ENCODE measurements at regions not wholly inside any gene's neighbourhood (a gene's known extent, or its start where the extent isn't known, plus 50 kb on each side); places are given as distances from the start of the nearest gene placed in this dataset.

DNA sequence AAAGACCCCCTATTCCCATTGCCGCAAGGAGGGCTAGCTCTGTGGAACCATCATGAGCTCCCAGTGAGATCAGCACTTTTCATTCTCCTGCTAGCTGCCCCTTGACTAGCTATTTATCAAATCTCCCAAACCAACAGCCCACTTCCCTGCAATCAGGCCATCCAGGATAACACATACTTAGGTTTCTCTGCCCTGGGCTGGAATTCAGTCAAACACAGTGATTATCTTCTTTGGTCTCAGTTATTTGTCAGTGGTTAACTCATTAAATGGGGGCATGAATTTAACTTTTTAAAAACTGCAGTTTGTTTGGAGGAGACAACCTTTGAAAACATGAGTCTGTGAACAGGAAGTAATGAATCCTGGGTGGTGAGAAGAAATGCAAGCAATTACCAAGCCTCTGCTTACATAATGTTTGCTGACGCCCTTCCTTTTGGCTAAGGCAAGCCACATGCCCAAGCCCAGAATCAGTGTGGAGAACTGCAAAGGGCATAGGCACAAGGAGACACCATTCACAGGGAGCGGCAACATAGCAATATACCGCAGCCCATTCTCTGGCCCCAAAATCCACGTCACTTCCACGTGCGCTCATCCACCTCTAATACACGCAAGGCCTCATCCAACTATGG, 275.0 kb downstream of the DRD1 start:
- no peak for DNase-seq (ENCODE audit: low read depth)

DNA sequence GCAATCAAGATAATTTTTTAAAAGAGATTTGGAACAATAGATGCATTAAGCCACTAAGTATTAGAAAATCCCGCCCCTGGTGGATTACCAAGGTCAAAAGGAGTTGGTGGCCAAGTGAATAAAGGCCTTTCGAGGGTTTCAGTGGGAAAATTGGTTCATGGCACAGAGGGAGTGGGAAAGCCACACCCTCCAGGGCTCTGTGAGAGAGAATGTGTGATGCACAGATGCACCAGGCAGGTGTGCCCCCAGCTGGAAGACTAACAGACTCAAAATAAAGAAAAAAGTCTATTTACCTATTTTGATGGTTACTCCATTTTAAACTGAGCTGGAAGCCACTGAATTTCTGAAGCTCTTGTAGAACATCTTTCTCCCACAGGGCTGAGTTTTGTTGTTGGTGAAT, 278.0 kb downstream of the DRD1 start:
- DNase-seq (ENCODE audit: low read depth) = no peak

DNA sequence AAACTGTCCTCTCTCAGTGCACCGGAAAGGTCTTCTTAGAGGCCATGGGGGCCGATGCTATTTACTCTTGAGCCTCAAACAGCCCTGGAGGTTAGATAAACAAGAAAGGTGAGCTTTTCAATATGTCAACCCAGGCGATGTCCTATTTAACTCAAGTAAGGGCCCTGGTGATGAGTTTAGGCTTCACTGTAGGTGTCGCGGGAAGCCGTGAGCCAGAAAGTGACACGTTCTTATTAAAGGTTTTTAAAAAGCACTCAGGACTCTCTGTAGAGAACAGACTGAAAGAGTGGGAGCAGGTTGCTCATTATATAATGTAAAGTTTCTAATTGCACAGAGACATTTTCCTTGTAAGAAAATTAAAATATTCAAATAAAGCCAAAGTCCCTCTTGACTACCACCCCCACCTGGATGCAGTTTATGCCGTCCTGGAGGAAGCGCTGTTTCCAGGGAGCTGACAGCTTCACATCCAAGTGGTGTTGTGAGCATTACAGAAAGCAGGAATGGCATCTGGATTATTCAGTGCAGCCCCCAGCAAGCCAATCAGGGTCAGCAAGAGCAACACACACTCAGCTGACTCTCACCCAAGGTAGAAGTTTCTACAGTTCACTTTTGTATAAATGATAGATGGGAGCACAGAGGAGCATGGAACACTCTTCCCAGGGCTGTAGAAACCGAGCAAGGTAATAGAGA, 280.3 kb downstream of the DRD1 start:
- DNase-seq (ENCODE audit: low read depth) = no peak

DNA sequence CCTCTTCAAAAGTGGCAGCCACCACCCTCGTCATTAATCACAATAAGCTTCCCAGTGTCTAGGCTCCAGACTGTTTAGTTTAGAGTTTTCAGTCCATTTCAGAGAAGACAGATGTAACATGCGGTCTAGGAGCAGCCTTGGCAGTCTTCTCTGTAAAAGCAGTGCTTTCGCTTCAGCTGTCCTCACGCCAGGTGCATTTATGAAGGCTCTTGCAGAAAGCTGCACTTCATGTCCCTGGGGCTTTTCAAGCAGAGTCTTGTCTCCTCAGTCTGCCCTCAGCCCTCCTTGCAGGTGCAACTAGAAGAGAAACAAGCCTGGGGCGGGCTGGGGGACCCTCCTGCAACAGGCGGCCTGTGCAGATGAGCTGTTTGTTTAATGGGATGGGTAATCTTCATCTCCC, 281.9 kb downstream of the DRD1 start:
- no peak for DNase-seq (ENCODE audit: low read depth)

DNA sequence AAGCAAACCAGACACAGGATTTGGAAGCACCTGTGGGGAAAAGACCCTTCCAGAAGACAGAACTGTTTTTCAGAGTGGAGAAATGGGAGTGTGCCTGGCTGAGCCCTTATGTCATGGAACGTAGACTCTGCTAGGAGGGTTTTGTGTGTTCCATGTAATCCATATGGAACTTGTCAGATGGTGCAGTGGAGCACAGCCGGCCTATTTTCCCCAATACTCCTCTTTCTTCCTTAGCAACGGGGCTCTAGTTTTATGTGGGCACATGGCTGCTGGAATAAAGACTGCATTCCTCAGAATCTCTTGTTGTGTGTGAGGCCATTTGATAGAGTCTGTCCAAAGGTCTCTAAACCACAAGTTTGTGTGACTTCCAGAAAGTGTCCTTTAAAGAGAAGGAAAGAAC, 284.0 kb downstream of the DRD1 start:
- DNase-seq (ENCODE audit: low read depth) = no peak

DNA sequence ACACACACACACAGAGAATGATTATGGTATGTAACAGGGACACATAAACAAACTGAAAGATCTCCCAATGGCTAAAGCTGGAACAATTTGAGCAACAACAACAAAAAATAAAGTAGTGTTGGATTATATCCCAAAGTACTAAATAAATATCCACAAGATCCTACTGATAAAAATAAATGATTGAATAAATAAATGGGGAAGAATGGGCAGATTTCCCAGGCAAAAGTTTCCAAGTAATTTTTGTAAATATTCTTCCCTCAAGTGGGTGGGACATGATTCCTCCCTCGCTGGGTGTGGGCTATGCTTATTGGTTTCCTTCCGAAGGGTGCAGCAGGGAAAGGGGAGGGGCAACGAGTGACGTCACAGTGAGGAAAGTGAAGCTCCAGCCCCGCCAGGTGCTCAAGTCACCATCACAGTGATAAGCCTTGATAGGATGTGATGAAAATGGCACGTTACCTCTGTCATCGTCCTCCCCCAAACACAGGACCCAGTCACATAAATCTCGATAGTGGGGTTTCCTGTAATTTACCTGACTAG, 295.3 kb downstream of the DRD1 start:
- DNase-seq (ENCODE audit: low read depth) = no peak

DNA sequence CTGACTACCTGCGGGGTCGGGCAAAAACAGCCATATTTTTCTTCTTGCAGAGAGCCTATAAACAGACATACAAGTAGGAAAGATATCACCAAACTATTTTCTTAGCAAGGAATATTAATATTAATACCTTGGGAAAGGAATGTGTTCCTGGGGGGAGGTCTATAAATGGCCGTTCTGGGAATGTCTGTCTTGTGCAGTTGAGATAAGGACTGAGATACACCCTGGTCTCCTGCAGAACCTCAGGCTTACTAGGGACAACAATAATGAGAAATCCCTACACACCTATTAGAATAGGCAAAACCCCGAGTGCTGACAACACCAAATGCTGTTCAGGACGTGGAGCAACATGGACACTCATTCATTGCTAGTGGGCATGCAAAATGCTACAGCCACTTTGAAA, 297.2 kb downstream of the DRD1 start:
- no peak for DNase-seq (ENCODE audit: low read depth)

DNA sequence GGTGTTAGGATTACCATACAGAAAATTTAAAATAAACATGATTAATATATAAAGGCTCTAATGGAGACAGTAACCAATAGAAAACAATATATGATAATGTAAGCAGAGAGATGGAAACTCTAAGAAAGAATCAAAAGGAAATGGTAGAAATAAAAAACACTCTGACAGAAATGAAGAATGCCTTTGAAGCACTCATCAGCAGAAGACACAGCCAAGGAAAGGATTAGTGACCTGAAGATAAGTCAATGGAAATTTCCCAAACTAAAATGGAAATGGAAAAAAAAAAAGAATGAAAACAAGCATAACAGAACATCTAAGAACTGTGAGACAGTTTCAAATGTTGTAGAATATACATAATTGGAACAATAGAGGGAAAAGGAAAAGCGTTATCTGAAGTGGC, 302.6 kb downstream of the DRD1 start:
- DNase-seq (ENCODE audit: low read depth) = no peak

DNA sequence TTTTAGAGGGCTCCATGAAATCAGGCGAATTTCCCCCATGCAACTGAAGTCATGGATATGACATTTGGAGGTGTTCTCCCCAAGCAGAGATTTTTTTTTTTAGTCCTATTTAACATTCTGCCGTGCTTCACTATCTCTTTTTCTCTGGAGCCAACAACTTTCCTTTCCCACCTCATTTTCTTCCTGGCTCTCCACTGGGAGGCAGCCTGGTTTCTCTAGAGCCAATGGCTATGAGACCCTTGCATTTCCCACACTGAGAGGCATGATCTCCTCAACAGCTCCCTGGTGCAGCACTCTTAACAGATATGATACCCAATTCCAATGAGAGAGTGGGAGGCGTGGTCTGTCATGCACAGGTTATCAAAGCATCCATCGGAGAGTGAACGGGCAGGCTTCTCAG, 310.8 kb downstream of the DRD1 start:
- DNase-seq (ENCODE audit: low read depth) = no peak

DNA sequence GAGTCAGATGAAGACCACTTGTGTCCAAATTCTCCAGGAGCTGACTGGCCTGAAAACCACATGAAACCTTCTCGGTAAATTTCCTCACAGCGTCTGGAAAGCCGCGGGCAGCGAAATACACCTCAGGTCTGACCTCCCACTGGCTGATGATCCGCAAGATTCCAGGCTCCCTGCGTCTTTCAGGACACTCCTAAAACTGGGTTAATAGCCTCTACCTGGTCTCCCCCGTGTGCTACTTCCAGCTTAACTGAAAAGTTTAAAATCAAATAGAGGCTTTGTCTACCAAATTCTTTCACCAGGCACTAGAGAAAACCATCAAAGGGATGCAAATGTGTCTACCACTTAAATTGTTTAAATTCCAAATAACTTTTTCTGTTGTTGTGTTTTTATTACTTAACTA, 312.6 kb downstream of the DRD1 start:
- DNase-seq (ENCODE audit: low read depth) = no peak

DNA sequence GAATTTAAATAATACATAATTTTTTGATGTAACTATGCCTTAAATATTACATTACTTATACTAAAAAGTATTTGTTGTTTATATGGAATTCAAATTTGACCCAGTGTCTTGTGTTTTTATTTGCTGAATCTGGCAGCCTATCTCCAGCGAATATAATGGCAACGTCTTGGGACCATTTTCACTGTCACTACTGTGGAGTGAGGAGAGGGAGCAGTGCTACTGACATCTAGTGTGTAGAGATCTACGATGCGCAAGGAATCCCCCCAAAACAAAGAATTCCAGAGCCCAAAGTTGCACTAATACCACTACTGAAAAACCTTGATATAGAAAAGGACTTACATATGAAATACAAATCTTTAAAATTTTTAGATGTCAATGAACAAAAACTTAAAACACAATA, 314.4 kb downstream of the DRD1 start:
- no peak for DNase-seq (ENCODE audit: low read depth)

DNA sequence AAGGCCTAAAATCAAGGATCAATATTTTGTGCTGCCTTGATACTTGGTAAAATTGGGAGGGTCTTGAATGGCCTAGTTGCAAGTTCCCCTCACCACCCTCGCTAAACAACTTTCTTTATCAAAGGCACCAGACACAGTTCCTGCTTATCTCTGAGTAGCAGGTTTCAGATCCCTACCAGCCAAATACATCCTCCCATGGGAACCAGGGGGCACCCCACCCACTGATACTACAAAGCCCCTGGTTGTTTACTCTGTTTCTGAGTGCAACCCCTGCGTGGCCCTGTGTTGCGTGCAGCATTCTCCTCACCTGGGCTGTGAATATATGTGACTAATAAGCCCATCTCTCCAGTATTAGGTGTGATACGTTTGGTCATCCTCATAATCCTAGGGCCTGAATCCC, 314.9 kb downstream of the DRD1 start:
- no peak for DNase-seq (ENCODE audit: low read depth)

DNA sequence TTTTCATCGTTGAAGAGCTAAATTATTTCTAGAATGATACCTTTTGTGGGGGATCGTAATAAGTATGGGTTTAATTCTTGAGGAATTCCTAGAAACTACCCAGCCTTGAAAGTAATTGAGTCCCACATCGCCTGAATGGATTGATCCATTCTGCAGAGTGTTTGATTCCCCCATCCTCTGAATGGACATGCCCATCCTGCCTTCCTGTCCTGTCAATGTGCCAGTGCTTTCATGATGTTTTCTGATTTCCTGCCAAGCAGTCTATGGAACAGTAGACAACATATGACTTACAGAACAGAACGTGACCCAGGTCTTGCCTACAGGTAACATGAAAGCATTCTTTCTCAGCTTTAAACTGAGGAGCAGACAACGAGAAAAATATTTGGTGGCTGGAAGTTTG, 319.2 kb downstream of the DRD1 start:
- no peak for DNase-seq (ENCODE audit: low read depth)

DNA sequence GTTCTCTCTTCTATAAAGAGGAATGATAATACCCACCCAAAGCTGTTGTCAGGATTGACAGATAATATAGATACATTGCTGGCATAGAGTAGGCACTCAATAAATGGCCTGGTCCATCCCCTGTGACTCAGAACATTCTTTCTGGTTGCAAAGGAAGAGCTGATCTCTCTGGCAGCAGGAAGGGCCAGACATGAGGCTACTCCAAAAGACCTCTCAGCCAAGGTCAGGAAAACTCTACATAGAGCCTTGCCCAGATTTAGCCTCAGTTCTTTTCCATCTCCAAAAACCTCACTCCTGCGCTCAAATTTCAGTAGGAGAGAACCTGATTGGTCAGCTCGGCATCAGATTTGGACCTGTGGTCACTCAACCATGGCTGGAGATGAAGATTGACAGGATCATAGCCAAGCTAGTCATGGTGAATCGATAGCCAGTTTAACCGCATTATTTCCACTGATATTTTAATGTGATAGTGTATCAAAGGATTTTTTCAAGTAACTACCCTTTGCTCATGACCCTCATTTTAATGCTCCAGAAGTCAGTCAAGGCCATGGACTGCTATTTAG, 319.6 kb downstream of the DRD1 start:
- DNase-seq (ENCODE audit: low read depth) = no peak

DNA sequence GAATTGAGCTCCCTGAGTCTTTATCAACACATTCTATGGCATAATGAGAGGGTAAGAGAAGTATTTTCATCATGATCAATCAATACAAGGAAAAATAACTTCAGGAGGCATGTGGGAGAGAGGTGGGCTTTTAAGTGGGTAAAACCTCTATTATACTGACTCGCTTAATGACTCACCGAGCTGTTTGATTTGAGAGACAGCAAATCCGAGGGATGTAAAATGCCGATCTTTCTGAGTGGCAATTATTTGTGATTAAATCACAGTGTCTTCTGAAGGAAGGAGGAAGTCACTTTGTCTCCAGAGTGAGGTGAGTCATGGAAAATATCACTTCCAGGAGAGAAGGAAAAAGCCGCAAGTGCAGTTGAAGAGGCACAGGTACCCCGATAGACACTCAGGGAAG, 320.4 kb downstream of the DRD1 start:
- DNase-seq (ENCODE audit: low read depth) = no peak

DNA sequence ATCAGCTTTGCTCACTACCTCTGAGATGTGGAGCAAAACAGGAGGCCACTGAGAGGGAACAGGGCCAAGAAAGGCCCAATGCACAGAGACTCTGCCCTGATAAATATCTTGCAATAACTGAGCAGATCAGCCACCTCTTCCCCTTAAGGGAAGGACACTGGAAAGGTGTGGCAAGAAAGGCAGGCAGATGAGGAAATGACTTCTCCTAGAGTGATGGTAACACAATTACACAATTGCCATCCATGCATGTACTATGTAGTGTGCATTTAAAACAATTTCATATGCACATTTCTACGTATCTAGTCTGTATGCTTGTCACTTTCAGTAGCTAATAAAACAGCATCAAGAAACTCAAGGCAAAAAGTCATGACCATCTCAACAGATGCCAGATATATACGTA, 322.5 kb downstream of the DRD1 start:
- DNase-seq (ENCODE audit: low read depth) = no peak

DNA sequence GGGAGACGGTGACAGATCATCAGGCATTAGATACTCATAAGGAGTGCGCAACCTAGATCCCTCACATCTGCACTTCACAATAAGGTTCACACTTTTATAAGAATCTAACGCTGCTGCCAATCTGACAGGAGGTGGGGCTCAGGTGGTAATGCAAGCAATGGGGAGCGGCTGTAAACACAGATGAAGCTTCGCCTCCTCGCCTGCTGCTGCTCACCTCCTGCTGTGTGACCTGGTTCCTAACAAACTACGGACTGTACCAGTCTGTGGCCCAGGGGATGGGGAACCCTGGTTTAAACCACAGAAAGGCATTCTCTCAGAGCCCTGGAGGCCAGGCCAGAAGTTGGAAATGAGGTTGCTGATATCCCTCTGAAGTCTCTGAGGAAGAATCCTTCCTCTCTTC, 323.6 kb downstream of the DRD1 start:
- no peak for DNase-seq (ENCODE audit: low read depth)

DNA sequence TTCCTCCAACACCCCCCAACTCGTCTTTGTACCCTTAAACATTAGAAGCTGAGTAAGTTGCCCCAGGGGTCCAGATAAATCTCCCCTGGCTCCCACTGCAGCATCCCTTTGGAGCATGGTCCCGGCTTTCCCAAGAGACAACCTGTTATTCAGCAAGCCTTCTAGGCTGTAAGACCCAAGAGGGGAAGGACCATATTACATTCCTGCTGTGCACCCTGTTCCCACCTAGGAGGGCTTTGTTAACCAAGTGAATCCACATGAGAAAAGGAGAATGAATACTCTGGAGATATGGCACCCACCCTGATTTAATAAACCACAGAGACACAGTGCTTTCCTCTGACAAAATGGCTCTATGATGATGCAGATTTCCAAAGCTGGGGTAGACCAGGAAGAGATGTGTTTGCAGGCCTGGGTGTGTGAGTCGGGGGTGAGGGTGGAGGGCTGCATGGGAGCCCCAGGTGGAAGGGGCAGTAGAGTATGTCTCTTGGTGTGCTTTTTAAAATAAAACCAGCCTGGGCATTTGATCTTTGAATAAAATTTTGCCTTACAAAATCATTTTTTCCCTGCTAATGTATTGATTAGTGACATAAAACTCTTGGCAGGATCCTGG, 325.2 kb downstream of the DRD1 start:
- no peak for DNase-seq (ENCODE audit: low read depth)

DNA sequence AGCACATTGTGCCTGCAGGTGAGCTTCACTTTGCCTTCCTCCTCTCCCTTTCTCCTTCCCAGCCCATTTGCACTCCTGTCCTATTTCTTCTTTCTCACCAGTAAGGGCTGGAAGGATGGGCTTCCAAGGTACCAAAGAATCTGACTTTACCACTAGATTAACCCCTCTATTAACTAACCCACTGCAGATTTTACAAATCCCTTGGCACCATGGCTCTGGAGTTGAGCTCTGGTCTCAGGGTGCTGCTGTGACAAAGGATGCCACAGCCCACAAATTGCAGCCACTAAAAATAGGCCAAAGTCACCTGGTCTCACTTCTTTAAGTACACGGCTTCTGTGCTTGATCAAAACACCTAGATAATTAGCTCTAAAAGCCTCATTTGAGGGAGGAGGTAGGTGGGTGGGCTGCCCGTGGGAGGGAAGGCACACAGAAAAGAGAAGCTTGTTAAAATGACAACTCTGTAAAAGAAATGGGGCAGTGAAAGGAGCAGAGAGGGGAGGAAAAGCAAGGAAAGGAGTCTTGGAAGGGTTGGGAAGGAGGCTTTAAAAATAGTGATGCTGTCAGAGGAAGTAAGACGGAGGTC, 327.4 kb downstream of the DRD1 start:
- no peak for DNase-seq (ENCODE audit: low read depth)

DNA sequence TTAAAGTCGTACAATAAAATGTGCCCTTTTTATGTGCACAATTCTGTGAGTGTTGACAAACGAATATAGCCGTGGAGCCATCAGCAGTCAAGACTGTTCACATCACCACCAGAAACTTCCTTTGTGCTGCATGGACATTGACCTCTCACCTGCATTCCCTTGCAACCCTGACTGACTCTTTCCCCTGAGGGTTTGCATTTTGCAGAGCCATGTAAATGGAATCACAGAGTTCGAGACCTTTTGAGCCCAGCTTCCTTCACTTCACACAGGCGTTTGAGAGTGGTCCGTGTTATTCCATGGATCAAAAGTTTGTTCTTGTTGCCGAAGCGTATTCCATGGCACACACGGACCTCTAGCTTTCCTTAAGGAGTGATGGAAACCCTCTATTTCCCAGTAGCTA, 328.2 kb downstream of the DRD1 start:
- no peak for DNase-seq (ENCODE audit: low read depth)

DNA sequence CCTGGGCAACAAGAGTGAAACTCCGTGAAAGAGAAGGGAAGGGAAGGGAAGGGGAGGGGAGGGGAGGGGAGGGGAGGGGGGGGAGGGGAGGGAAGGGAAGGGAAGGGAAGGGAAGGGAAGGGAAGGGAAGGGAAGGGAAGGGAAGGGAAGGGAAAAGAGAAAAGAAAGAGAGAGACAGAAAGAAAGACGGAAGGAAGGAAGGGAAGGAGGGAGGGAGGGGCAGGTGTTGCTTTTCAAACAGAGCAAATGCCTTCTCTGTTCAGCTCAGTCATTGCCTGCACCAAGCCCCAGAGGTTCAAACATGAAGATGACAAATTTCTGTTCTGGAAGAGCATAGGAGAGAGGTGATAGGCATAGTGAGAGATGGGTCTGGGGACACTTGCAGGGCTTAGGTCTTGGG, 330.0 kb downstream of the DRD1 start:
- no peak for DNase-seq (ENCODE audit: low read depth)

DNA sequence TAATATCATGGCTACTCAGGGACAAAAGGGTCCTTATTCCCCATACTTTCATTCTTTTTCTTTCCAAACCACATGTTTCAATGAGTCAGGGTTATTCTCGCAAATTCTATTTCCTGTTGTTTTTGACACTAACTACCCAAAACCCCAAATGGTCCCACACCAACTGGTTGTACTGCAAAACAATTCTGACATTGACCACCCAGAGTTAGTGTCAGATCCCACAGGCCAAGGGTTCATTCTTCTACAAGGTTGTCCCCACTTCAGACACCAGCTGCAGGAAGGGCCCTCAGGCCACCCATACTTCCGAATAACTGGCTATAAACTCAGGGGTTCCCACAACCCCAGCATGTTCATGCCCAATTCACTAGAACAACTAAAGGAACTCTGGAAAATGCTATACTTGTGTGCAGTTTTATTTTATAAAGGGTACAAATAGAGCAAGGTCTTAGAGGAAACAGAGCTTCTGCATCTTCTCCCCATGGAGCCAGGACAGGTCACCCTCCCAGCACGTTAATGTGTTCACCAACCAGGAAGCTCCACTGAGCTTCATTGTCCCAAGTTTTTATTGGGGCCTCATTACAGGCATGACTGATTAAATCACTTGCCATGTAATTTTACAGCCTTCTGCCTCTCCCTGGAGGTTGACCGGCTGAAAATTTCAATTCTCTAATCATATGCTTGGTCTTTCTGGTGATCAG, 334.8 kb downstream of the DRD1 start:
- no peak for DNase-seq (ENCODE audit: low read depth)
